ENCODE measurements at regions not wholly inside any gene's neighbourhood (a gene's known extent, or its start where the extent isn't known, plus 50 kb on each side); places are given as distances from the start of the nearest gene placed in this dataset.

- Histone ChIP-seq H3K36me3 (no peaks in the 10 kb centered on the region), H3K4me1 (no peaks in the 10 kb centered on the region), H3K4me3 (no peak overlapping the region), H3K9me3 (no peaks in the 10 kb centered on the region), H3K27me3 (no peaks in the 10 kb centered on the region), H3K27ac (no peak overlapping the region)
- intact Hi-C loops (cut with DNase I) = no loop called here
- TF ChIP-seq CTCF (IDR thresholded peaks at IDR 0.05) (no peak), POLR2A (IDR thresholded peaks at IDR 0.05) (no peak)
- 61% methylated on average over 3 of the region's 5 CpGs for WGBS (ENCODE audit: insufficient coverage, low coverage, low lambda C conversion rate, missing lambda C conversion rate)
- DNase-seq (no peak), ATAC-seq (no peak)
These were observed 438.5 kb downstream of the MED10 start for GRCh38 chr5:5939759-5940370.

- TF ChIP-seq POLR2A (IDR thresholded peaks at IDR 0.05) = no peak
- H3K27me3 ChIP-seq = no peaks in the 10 kb centered on the region
- intact Hi-C loops (cut with DNase I) = no loop called here
- H3K4me3 ChIP-seq = no peak overlapping the region
- no peak overlapping the region for H3K27ac ChIP-seq
- no peaks in the 10 kb centered on the region for H3K4me1 ChIP-seq
- H3K36me3 ChIP-seq = no peaks in the 10 kb centered on the region
- no peaks in the 10 kb centered on the region for H3K9me3 ChIP-seq
- DNase-seq = no peak
- WGBS (ENCODE audit: insufficient coverage, low coverage, low lambda C conversion rate, missing lambda C conversion rate) = 50% methylated on average over 1 of the region's 3 CpGs
- ATAC-seq = no peak
These were observed 444.7 kb downstream of the MED10 start for GRCh38 chr5:5933651-5934050.

- no peaks in the 10 kb centered on the region for H3K27me3 ChIP-seq
- TF ChIP-seq POLR2A (IDR thresholded peaks at IDR 0.05) = no peak
- H3K4me1 ChIP-seq = no peaks in the 10 kb centered on the region
- H3K36me3 ChIP-seq = no peaks in the 10 kb centered on the region
- intact Hi-C loops (cut with DNase I) = no loop called here
- no peak overlapping the region for H3K27ac ChIP-seq
- WGBS (ENCODE audit: insufficient coverage, low coverage, low lambda C conversion rate, missing lambda C conversion rate) = 65% methylated on average over 4 of the region's 5 CpGs
- DNase-seq (no peak), ATAC-seq (no peak)
- no peak overlapping the region for H3K4me3 ChIP-seq
- H3K9me3 ChIP-seq = no peaks in the 10 kb centered on the region
These were observed 445.5 kb downstream of the MED10 start for GRCh38 chr5:5932824-5933223.

- H3K9me3 ChIP-seq = no peaks in the 10 kb centered on the region
These were observed 447.8 kb downstream of the MED10 start for GRCh38 chr5:5930561-5930960.

GRCh38 chr5:5929291-5930020, 448.9 kb downstream of the MED10 start:
- ATAC-seq (no peak), DNase-seq (no peak)
- Histone ChIP-seq H3K27ac (no peak overlapping the region), H3K36me3 (no peaks in the 10 kb centered on the region), H3K4me1 (no peaks in the 10 kb centered on the region), H3K9me3 (no peaks in the 10 kb centered on the region), H3K27me3 (no peaks in the 10 kb centered on the region), H3K4me3 (no peak overlapping the region)
- intact Hi-C loops (cut with DNase I) = no loop called here
- 42% methylated on average over 7 of the region's 7 CpGs for WGBS (ENCODE audit: insufficient coverage, low coverage, low lambda C conversion rate, missing lambda C conversion rate)
- TF ChIP-seq CTCF (IDR thresholded peaks at IDR 0.05) (no peak), POLR2A (IDR thresholded peaks at IDR 0.05) (no peak)

More at GRCh38 chr5:5930561-5930960, 447.8 kb downstream of the MED10 start:
- Histone ChIP-seq H3K4me3 (no peak overlapping the region), H3K36me3 (no peaks in the 10 kb centered on the region), H3K27ac (no peak overlapping the region), H3K27me3 (no peaks in the 10 kb centered on the region), H3K4me1 (no peaks in the 10 kb centered on the region)
- ATAC-seq (no peak), DNase-seq (no peak)
- 77% methylated on average over 2 of the region's 2 CpGs for WGBS (ENCODE audit: insufficient coverage, low coverage, low lambda C conversion rate, missing lambda C conversion rate)
- intact Hi-C loops (cut with DNase I) = no loop called here
- no peak for TF ChIP-seq POLR2A (IDR thresholded peaks at IDR 0.05)
- TF ChIP-seq CTCF (IDR thresholded peaks at IDR 0.05) = no peak
